ENCODE measurements at regions not wholly inside any gene's neighbourhood (a gene's known extent, or its start where the extent isn't known, plus 50 kb on each side); places are given as distances from the start of the nearest gene placed in this dataset.

GRCh38 chr10:44814929-44815328, 96.2 kb upstream of the TMEM72 start:
- H3K27me3 ChIP-seq (replicated peaks in 1 of 4; ENCODE audit: control extremely low read depth in 1 of 4, control insufficient read depth in 3 of 4, insufficient read depth in 4 of 4, low read length in 3 of 4): no peaks in the 10 kb centered on the region
- ChIA-PET POLR2A (no interaction called here), CTCF (no interaction called here)
- intact Hi-C loops (cut with micrococcal nuclease): no loop called here
- no peaks in the 10 kb centered on the region for H3K36me3 ChIP-seq (replicated peaks in 1 of 2; ENCODE audit: control extremely low read depth in 1 of 2, control insufficient read depth in 1 of 2, extremely low read depth in 1 of 2, insufficient read depth in 2 of 2, low read length in 1 of 2)
- DNase-seq (no peak), ATAC-seq (ENCODE audit: low read depth) (no peak)
- H3K4me1 ChIP-seq (ENCODE audit: control insufficient read depth in 2 of 2, insufficient read depth in 2 of 2, low read length in 2 of 2): no peaks in the 10 kb centered on the region
- H3K9ac ChIP-seq (ENCODE audit: low read length): no peak overlapping the region
- no peak overlapping the region for H3K4me3 ChIP-seq (ENCODE audit: control extremely low read depth in 1 of 5, extremely low read depth in 1 of 5, insufficient read depth in 1 of 5, low read depth in 2 of 5, low read length in 4 of 5)
- H3K27ac Mint-ChIP-seq: no peak overlapping the region
- WGBS (ENCODE audit: insufficient coverage): no CpG with 5 or more reads among the region's 2 CpGs
- H4K20me1 ChIP-seq (ENCODE audit: control insufficient read depth, insufficient read depth, low read length, poor library complexity, severe bottlenecking): no peaks in the 10 kb centered on the region
- H3K79me2 ChIP-seq (ENCODE audit: control insufficient read depth, insufficient read depth, low read length): no peaks in the 10 kb centered on the region
- no peak for TF ChIP-seq EZH2 (IDR thresholded peaks at IDR 0.05; ENCODE audit: borderline replicate concordance, insufficient read depth, low read depth, low read length, poor library complexity, severe bottlenecking)
- TF ChIP-seq, protein P1, sequence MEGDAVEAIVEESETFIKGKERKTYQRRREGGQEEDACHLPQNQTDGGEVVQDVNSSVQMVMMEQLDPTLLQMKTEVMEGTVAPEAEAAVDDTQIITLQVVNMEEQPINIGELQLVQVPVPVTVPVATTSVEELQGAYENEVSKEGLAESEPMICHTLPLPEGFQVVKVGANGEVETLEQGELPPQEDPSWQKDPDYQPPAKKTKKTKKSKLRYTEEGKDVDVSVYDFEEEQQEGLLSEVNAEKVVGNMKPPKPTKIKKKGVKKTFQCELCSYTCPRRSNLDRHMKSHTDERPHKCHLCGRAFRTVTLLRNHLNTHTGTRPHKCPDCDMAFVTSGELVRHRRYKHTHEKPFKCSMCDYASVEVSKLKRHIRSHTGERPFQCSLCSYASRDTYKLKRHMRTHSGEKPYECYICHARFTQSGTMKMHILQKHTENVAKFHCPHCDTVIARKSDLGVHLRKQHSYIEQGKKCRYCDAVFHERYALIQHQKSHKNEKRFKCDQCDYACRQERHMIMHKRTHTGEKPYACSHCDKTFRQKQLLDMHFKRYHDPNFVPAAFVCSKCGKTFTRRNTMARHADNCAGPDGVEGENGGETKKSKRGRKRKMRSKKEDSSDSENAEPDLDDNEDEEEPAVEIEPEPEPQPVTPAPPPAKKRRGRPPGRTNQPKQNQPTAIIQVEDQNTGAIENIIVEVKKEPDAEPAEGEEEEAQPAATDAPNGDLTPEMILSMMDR (IDR thresholded peaks at IDR 0.05): no peak
- H3K4me3 Mint-ChIP-seq: no peak overlapping the region
- H3K4me2 ChIP-seq (replicated peaks; ENCODE audit: low read depth, low read length, poor library complexity, severe bottlenecking): no peak overlapping the region
- no peak overlapping the region for H3K27ac ChIP-seq (ENCODE audit: low read length in 2 of 2)
- H3K9me3 ChIP-seq (ENCODE audit: control extremely low read depth in 1 of 3, control insufficient read depth in 2 of 3, insufficient read depth in 1 of 3, low read length in 2 of 3): peaks cover 0 to under 1% (median 0%) of the 10 kb centered on the region in 3 donors
- peaks cover 3% of the 10 kb centered on the region for H3K27me3 Mint-ChIP-seq
- H3K9me3 Mint-ChIP-seq (ENCODE audit: insufficient read depth): peaks cover 5% of the 10 kb centered on the region
- H3K4me1 Mint-ChIP-seq: no peaks in the 10 kb centered on the region
- H2AFZ ChIP-seq (ENCODE audit: insufficient read depth, low read depth, low read length, poor library complexity, severe bottlenecking): no peak overlapping the region

DNA sequence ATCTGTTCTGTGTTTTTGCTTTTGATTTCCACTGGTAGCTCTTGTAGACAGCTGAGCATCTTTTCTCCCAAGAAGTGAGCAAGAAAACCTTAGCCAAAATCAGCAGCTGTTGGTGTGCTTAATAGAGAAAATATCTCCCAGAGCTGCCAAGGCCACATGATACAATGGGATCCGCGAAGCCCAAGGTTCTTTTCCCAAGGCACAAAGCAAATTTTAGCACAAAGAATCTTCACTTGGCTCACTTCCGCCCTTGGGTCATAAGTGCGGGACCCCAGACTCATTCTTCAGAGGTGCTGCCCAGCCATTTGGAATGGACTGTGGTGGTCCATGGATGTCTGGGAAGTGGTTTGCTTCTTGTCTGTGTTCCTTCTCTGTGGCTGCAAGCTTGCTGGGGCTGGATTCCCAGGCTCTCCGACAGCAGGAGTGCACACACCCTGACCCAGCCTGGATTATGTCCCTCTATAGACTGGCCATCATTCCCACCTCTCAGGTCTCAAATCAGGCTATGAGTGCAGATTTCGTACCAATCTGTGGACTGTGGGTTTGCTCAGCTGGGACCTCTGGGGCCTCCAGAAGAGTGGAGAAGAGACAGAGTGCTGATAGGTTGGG, 93.0 kb upstream of the TMEM72 start:
- intact Hi-C loops (cut with micrococcal nuclease): no loop called here
- H3K4me1 Mint-ChIP-seq: no peaks in the 10 kb centered on the region
- no peak overlapping the region for H3K4me3 Mint-ChIP-seq
- peaks cover 5% of the 10 kb centered on the region for H3K9me3 Mint-ChIP-seq (ENCODE audit: insufficient read depth)
- H3K4me2 ChIP-seq (replicated peaks; ENCODE audit: low read depth, low read length, poor library complexity, severe bottlenecking): no peak overlapping the region
- H3K27ac ChIP-seq (ENCODE audit: low read length in 2 of 2): no peak overlapping the region
- no peaks in the 10 kb centered on the region for H3K9me3 ChIP-seq (ENCODE audit: control extremely low read depth in 1 of 3, control insufficient read depth in 2 of 3, insufficient read depth in 1 of 3, low read length in 2 of 3)
- peaks cover 3% of the 10 kb centered on the region for H3K27me3 Mint-ChIP-seq
- ChIA-PET POLR2A (no interaction called here), CTCF (no interaction called here)
- WGBS (ENCODE audit: insufficient coverage): 96% methylated on average over 4 of the region's 6 CpGs
- no peaks in the 10 kb centered on the region for H3K36me3 ChIP-seq (replicated peaks in 1 of 2; ENCODE audit: control extremely low read depth in 1 of 2, control insufficient read depth in 1 of 2, extremely low read depth in 1 of 2, insufficient read depth in 2 of 2, low read length in 1 of 2)
- no peak overlapping the region for H3K9ac ChIP-seq (ENCODE audit: low read length)
- no peak for ATAC-seq (ENCODE audit: low read depth)
- H3K27me3 ChIP-seq (replicated peaks in 1 of 4; ENCODE audit: control extremely low read depth in 1 of 4, control insufficient read depth in 3 of 4, insufficient read depth in 4 of 4, low read length in 3 of 4): no peaks in the 10 kb centered on the region
- H2AFZ ChIP-seq (ENCODE audit: insufficient read depth, low read depth, low read length, poor library complexity, severe bottlenecking): no peak overlapping the region
- H4K20me1 ChIP-seq (ENCODE audit: control insufficient read depth, insufficient read depth, low read length, poor library complexity, severe bottlenecking): no peaks in the 10 kb centered on the region
- H3K27ac Mint-ChIP-seq: no peak overlapping the region
- DNase-seq: no peak
- H3K4me1 ChIP-seq (ENCODE audit: control insufficient read depth in 2 of 2, insufficient read depth in 2 of 2, low read length in 2 of 2): no peaks in the 10 kb centered on the region
- TF ChIP-seq, protein P1 (IDR thresholded peaks at IDR 0.05): no peak
- TF ChIP-seq EZH2 (IDR thresholded peaks at IDR 0.05; ENCODE audit: borderline replicate concordance, insufficient read depth, low read depth, low read length, poor library complexity, severe bottlenecking): no peak
- no peak overlapping the region for H3K4me3 ChIP-seq (ENCODE audit: control extremely low read depth in 1 of 5, extremely low read depth in 1 of 5, insufficient read depth in 1 of 5, low read depth in 2 of 5, low read length in 4 of 5)
- no peaks in the 10 kb centered on the region for H3K79me2 ChIP-seq (ENCODE audit: control insufficient read depth, insufficient read depth, low read length)

Data from B cell (primary cell).